ENCODE measurements at regions not wholly inside any gene's neighbourhood (a gene's known extent, or its start where the extent isn't known, plus 50 kb on each side); places are given as distances from the start of the nearest gene placed in this dataset.

GRCh38 chr10:131630772-131631258, 270.0 kb upstream of the PPP2R2D start:
- DNase-seq (ENCODE audit: low read depth in 2 of 2), result no peak

GRCh38 chr10:131631619-131632018, 269.2 kb upstream of the PPP2R2D start:
- no peak for DNase-seq (ENCODE audit: low read depth in 2 of 2)

GRCh38 chr10:131635564-131636015, 265.2 kb upstream of the PPP2R2D start:
- DNase-seq (ENCODE audit: low read depth in 2 of 2), result no peak

GRCh38 chr10:131636116-131636515, 264.7 kb upstream of the PPP2R2D start:
- no peak for DNase-seq (ENCODE audit: low read depth in 2 of 2)

- DNase-seq (ENCODE audit: low read depth in 2 of 2), result no peak
These were observed 263.7 kb upstream of the PPP2R2D start for GRCh38 chr10:131636841-131637724.

- no peak for DNase-seq (ENCODE audit: low read depth in 2 of 2)
These were observed 262.5 kb upstream of the PPP2R2D start for GRCh38 chr10:131638049-131638879.

GRCh38 chr10:131638880-131639278, 261.9 kb upstream of the PPP2R2D start:
- DNase-seq (ENCODE audit: low read depth in 2 of 2), result no peak

- no peak for DNase-seq (ENCODE audit: low read depth in 2 of 2)
These were observed 260.7 kb upstream of the PPP2R2D start for GRCh38 chr10:131640045-131640644.

- no peak for DNase-seq (ENCODE audit: low read depth in 2 of 2)
These were observed 259.6 kb upstream of the PPP2R2D start for GRCh38 chr10:131641231-131641630.

GRCh38 chr10:131641898-131642297, 258.9 kb upstream of the PPP2R2D start:
- DNase-seq (ENCODE audit: low read depth in 2 of 2), result no peak

GRCh38 chr10:131642966-131643365, 257.8 kb upstream of the PPP2R2D start:
- no peak for DNase-seq (ENCODE audit: low read depth in 2 of 2)

- DNase-seq (ENCODE audit: low read depth in 2 of 2), result no peak
These were observed 256.5 kb upstream of the PPP2R2D start for GRCh38 chr10:131644289-131644688.

GRCh38 chr10:131644864-131645658, 255.7 kb upstream of the PPP2R2D start:
- DNase-seq (ENCODE audit: low read depth in 2 of 2), result no peak

GRCh38 chr10:131645756-131646155, 255.1 kb upstream of the PPP2R2D start:
- DNase-seq (ENCODE audit: low read depth in 2 of 2), result no peak

GRCh38 chr10:131646551-131647525, 254.0 kb upstream of the PPP2R2D start:
- no peak for DNase-seq (ENCODE audit: low read depth in 2 of 2)

GRCh38 chr10:131647789-131648188, 253.0 kb upstream of the PPP2R2D start:
- no peak for DNase-seq (ENCODE audit: low read depth in 2 of 2)

GRCh38 chr10:131648386-131649020, 252.3 kb upstream of the PPP2R2D start:
- no peak for DNase-seq (ENCODE audit: low read depth in 2 of 2)

- no peak for DNase-seq (ENCODE audit: low read depth in 2 of 2)
These were observed 251.2 kb upstream of the PPP2R2D start for GRCh38 chr10:131649617-131650016.

GRCh38 chr10:131650169-131650705, 250.6 kb upstream of the PPP2R2D start:
- DNase-seq (ENCODE audit: low read depth in 2 of 2), result no peak

All from stimulated activated CD4-positive, alpha-beta T cell treated with anti-CD3 and anti-CD28 coated beads, Interleukin-1b, Interleukin-23, amount 100 ng/mL, for 4 hours (primary cell).